ENCODE measurements at regions not wholly inside any gene's neighbourhood (a gene's known extent, or its start where the extent isn't known, plus 50 kb on each side); places are given as distances from the start of the nearest gene placed in this dataset.
"Not testable (repeated sequence)": the region's sequence is repeated elsewhere in the genome, so short reads cannot be mapped to it uniquely, and the experiment has no call there.

DNA sequence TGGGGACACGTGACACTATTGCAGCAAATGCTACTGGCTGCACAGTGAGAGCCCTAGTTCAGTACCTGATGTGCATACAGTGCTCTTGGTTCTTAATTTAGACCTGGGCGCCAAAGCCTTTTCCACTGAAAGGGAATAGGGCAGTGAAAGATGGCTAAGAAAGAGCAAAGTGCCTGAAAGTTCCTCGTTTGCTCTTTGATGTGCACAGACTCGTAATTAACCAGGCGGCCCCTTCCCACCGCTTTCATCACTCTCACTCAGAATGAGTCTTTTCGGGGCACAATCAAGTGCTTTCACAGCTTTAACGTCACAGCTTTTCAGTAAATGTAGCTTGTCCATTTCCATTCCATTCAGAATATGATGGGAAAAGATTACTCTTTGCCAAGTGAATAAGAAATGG lies 116.6 kb upstream of the ADRA1B start:
- DNase-seq, result no peak

DNA sequence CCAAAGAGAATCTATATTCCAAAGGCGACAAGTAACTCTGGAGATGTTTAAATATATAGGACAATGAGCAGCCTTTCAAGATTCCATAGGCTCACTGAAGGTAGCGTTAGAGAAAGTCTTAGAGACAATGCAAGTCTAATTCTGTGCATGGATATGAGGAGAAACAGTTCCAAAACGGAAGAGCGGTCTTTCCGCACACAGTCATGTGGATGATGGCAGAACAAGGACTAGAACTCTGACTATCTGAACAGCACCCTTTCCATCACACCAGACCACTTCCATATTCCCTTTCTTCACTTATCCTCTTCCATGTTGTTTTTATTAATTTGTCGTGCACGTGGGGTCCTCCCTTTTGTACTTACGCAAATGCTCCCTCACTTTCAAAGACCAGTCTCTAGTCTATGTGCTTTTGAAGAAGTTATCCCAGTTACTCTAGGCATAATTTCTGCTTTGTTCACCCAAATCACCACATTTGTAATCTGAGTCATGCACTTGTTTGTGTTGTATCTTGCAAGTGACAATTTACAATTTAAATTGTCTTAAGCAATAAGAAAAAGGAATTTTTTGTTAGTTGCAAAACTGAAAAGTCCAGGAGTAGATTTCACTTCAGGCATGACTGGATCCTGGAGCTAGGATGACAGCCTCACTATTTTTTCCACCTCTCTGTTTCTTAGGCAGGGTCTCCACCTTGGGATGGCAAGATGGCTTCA lies 116.0 kb upstream of the ADRA1B start:
- DNase-seq, result no peak

- DNase-seq, result no peak
Observed at GRCh38 chr5:159801303-159801702, 115.0 kb upstream of the ADRA1B start.

GRCh38 chr5:159802661-159803060 lies 113.6 kb upstream of the ADRA1B start:
- no peak for DNase-seq

GRCh38 chr5:159804121-159804520 lies 112.2 kb upstream of the ADRA1B start:
- no peak for DNase-seq

DNA sequence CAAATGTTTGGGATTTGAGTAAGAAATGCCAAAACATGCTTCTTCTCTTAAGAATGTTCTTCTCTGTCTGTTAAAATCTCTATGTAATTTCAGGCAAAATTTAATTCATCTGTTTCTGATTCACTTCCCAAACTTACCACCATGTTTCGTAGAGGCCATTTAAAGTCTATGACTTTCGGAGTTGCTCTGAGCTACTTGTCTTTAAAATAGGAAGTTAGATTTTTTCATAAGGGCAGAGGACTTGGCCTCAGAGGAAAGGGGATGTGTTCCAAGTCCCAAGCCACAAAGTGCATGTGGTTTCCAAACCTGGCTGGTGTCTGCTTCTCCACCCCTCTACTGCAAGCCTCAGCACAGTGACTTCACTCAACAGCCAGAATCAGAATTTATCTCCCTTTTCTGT lies 111.3 kb upstream of the ADRA1B start:
- DNase-seq, result no peak

- not testable (repeated sequence) for DNase-seq
Observed at GRCh38 chr5:159807135-159807534, 109.1 kb upstream of the ADRA1B start.

GRCh38 chr5:159807586-159807985 lies 108.7 kb upstream of the ADRA1B start:
- no peak for DNase-seq

DNA sequence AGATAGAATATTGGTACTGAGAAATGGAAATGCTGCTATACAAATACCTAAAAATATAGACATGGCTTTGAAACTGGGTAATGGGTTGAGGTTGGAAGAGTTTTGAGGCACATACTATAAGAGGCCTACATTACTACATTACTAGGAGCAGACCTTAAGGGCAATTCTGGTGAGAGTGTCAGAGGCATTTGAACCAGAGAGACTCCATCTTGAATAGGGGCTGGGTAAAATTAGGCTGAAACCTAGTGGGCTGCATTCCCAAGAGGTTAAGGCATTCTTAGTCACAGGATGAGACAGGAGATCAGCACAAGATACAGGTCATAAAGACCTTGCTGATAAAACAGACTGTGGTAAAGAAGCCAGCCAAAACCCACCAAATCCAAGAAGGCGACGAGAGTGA lies 104.6 kb upstream of the ADRA1B start:
- no peak for DNase-seq

DNA sequence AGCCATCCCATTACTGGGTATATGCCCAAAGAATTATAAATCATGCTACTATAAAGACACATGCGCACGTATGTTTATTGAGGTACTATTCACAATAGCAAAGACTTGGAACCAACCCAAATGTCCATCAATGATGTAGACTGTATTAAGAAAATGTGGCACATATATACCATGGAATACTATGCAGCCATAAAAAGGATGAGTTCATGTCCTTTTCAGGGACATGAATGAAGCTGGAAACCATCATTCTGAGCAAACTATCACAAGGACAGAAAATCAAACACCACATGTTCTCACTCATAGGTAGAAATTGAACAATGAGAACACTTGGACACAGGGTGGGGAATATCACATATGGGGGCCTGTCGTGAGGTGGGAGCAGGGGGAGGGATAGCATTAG lies 103.5 kb upstream of the ADRA1B start:
- DNase-seq, result not testable (repeated sequence)

- no peak for DNase-seq
Observed at GRCh38 chr5:159814222-159814621, 102.1 kb upstream of the ADRA1B start.

DNA sequence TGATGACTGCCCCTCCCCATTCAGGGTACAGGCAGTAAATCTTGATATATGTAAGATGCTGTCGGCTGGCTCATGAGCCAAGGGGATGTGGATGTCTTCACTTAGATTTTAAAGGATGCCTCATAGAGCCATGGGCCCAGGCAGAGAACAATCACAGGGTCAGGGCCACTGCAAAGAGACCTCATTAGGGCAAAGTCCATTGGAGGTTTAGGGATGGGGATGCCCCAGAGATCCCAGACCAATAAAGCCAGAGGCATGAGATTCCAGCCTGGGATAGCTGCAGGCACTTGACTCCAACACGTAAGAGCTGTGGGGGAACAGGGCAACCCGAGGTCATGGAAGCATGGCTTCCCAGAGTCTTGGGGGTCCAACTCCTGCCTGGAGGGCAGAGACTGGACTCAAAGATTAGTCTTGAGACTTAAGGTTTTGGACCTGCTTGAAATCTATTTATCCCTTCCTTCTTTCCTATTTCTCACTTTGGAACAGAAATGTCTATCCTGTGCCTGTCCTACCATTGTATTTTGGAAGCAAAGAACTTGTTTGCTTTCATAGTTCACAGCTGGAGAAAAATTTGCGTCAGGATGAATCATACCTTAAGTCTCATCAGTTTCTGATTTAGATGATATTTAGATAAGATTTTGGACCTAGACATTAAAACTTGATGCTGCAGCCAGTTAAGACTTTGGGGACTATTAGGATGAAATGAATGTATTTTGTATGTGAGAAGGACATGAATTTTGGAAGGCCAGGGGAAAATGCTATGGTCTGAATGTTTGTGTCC lies 101.3 kb upstream of the ADRA1B start:
- DNase-seq, result no peak

- DNase-seq, result no peak
Observed at GRCh38 chr5:159817262-159818029, 98.8 kb upstream of the ADRA1B start.

DNA sequence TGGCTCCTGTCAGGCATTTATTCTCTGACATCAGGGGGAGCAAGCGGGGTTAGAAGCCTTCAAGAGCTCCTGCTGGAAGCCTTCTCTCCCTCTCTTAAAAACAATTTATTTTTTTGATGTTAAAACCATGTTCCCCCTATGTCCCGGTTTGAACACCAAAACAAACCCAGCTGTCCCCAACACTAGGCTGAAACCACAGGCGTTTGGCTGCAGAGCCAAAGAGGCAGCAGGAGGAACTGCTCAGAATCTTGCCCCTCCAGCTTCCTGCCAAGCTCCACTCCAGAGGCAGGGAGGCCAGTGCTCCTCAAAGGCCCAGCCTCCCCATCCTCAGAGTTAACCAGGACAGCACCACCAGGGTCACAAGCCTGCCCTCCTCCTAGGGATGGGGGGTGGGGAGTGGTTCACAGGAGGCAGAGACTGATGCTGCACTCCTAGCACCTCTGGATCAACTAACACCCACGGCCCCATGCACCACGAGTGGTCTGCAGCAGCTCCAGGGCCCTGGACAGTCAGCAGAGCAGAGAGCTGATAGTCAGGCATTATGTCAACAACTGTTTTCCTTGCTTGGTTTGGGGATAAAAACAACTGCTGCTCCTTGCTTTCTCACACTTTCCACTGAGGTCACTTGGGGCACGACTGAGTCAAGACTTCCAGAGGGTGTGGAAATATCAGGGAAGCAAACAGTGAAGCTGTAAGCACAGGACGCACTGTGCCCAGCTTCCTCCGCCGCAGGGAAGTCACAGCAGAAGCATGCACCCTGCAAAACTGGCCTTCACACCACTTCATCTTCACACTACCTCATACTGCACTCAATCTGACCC lies 96.5 kb upstream of the ADRA1B start:
- no peak for DNase-seq

GRCh38 chr5:159820692-159821091 lies 95.6 kb upstream of the ADRA1B start:
- DNase-seq, result no peak

DNA sequence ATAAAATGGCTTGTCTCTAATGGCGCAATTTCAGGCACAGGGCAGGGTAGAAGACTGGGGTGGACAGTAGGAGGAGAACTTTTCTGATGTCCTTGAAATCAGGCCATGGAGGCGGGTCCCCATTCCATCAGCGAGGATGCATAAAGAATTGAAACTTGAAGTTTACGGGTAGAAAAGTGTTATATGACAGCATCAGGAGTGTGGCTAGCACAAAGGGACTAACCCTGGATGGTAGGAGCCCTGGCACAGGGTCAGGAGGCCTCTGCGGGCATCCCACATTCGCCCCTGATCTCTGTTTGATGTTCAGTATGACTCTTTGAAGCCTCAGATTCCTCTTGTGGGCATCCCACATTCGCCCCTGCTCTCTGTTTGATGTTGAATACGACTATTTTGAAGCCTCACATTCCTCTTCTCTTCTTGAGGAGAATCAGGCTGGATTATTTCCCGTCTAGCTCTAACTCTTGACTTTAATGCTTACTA lies 94.8 kb upstream of the ADRA1B start:
- no peak for DNase-seq

- DNase-seq, result no peak
Observed at GRCh38 chr5:159824188-159825161, 91.8 kb upstream of the ADRA1B start.

DNA sequence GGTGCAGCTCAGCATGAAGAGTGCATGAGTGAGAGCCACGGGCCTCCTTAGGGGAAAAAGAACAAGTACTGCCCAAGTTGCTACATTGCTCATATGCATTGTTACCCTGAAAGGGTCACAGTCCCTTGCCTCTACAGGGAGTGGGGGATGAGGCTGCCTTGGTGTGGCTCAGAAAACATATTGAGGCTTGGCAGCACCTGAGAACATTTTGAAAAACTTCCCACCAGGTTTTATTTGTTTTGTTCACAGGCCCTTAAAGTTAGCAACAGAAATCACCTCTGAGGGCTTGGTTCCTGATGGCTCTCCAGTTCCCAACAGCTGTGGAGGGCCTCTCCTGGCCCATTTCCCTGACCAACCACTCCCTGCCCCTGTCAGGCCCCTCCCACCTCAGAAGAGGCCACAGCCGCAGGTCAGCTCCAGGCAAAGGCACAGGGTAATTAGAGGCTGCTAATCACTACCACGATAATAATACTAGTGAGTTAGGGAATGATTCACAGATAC lies 90.7 kb upstream of the ADRA1B start:
- no peak for DNase-seq

DNA sequence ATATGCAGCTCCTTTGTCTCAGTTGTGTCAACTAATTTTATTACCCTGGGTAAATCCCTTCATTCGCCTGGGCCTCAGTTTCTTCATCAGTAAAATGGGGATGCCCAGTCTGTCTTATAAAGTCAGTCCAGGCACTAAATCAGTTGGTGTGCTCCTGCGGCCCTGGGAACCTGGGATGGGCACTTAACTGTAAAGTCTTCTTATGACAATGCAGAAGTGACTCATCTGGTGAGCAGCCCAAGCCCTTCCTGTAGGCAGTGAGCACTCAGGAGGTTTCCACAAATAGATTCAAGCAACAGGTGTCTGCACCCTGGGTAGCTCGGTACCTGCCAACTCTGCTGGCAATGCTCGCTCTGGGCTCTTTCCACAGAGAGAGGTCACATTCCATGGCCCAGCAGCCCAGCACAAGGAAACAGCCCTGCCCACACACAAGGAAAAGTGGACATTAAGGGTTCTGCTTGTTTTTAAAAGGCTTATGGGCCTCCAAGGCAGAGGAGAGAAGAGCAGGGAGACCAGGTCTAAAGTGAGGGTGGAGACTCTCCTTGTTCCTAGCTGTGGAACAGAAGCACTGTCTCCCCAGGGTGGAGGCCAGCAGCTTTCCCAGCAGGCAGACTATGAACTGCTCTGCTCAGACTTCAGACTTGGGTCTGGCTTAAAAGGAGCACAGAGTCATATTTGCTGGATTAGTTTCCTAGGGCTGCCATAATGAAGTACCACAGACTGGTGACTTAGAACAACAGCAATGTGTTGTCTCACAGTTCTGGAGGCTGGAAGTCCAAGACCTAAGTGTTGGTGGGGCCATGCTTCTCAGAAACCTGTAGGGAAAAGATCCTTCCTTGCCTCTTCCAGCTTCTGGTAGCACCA lies 89.7 kb upstream of the ADRA1B start:
- no peak for DNase-seq

GRCh38 chr5:159827861-159828260 lies 88.4 kb upstream of the ADRA1B start:
- no peak for DNase-seq

Data from NCI-H2081 treated with DMSO at 0.1 percent for 48 hours (cell line).